ENCODE measurements at regions not wholly inside any gene's neighbourhood (a gene's known extent, or its start where the extent isn't known, plus 50 kb on each side); places are given as distances from the start of the nearest gene placed in this dataset.

DNA sequence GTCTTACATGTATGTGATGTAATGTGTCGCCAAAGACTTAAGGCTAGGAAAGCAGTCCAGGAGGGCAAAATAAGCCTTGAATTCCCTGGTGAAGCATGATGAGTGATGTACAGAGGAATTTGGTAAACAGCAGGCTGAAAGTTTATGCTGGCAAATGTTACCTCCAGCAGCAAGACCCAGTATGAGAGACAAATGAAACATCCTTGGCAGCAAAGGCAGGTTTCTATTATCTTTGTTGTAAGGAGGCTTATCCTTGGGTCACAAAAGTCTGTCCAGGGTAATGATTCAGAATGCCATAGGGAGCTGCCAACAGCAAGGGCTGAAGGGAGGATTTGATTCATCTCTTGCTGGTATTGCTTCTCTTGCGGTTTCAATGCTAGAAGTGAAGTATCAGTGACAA is 75.9 kb upstream of the HTR4 start:
- BruUV-seq (replicated peaks) = no TSS peak
- ChIA-PET POLR2A (no interaction called here), CTCF (ENCODE audit: low intra/inter-chr PET ratio, low total read pairs) (interaction anchor here (1.0 to 2.3 kb wide), 7 partner anchors 287 to 873 kb away, joined by 3 to 30 read pairs (median 11); no protein-coding TSS in a partner anchor)
- H3K79me2 ChIP-seq (ENCODE audit: insufficient read depth, low read length) = no peaks in the 10 kb centered on the region
- H3K9ac ChIP-seq (ENCODE audit: insufficient read depth, low read depth, low read length) = no peak overlapping the region
- H3K4me2 ChIP-seq (ENCODE audit: low read depth, low read length) = no peak overlapping the region
- intact Hi-C loops (cut with micrococcal nuclease; ENCODE audit: unreplicated experiment) (loop anchor here (2.0 to 5.0 kb wide), 3 partner anchors 439 to 783 kb away; no protein-coding TSS in a partner anchor), in situ Hi-C loops (cut with HindIII; ENCODE audit: extremely low pct_ligation_motif_present, low pct_unique_long_range_greater_than_20kb) (loop anchor here (10.0 kb wide), 2 partner anchors 535 to 545 kb away; no protein-coding TSS in a partner anchor)
- H3K9me3 ChIP-seq (ENCODE audit: low read length) = no peaks in the 10 kb centered on the region
- no peaks in the 10 kb centered on the region for H3K36me3 ChIP-seq (replicated peaks in 1 of 2; ENCODE audit: control insufficient read depth in 1 of 2, insufficient read depth in 2 of 2, low read length in 2 of 2)
- no peaks in the 10 kb centered on the region for H3K27me3 ChIP-seq (ENCODE audit: control insufficient read depth in 1 of 2, insufficient read depth in 2 of 2, low read length in 2 of 2)
- H2AFZ ChIP-seq (ENCODE audit: low read length) = no peak overlapping the region
- 47% methylated on average over 2 of the region's 2 CpGs for WGBS (ENCODE audit: low lambda C conversion rate)
- H3K4me3 ChIP-seq (replicated peaks in 1 of 3; ENCODE audit: insufficient read depth in 1 of 3, low read depth in 2 of 3, low read length in 3 of 3) = no peak overlapping the region
- H4K20me1 ChIP-seq (ENCODE audit: insufficient read depth, low read length) = no peaks in the 10 kb centered on the region
- TF ChIP-seq ZNF552 (CRISPR knock-in tag; IDR thresholded peaks at IDR 0.05; ENCODE audit: borderline replicate concordance) (no peak), KAT7 (CRISPR knock-in tag; IDR thresholded peaks at IDR 0.05; ENCODE audit: borderline replicate concordance) (no peak), ASH2L (IDR thresholded peaks at IDR 0.05; ENCODE audit: insufficient read length, low read depth, low read length) (no peak), PHB2 (IDR thresholded peaks at IDR 0.05; ENCODE audit: partially characterized antibody) (no peak), ZNF333 (CRISPR knock-in tag; IDR thresholded peaks at IDR 0.05; ENCODE audit: borderline replicate concordance) (no peak), KMT2A (CRISPR knock-in tag; IDR thresholded peaks at IDR 0.05) (no peak), KLF13 (CRISPR knock-in tag; IDR thresholded peaks at IDR 0.05) (no peak), ZBTB7B (CRISPR knock-in tag; IDR thresholded peaks at IDR 0.05) (no peak), ZNF343 (CRISPR knock-in tag; IDR thresholded peaks at IDR 0.05) (no peak), MYNN (CRISPR knock-in tag; IDR thresholded peaks at IDR 0.05; ENCODE audit: low read depth) (no peak), SMAD1 (CRISPR knock-in tag; IDR thresholded peaks at IDR 0.05; ENCODE audit: borderline replicate concordance, low read depth) (no peak), ATF1 (CRISPR knock-in tag; IDR thresholded peaks at IDR 0.05) (no peak), SIX1 (CRISPR knock-in tag; IDR thresholded peaks at IDR 0.05; ENCODE audit: borderline replicate concordance) (no peak), SMAD9 (CRISPR knock-in tag; IDR thresholded peaks at IDR 0.05) (no peak), U2AF1 (optimal IDR thresholded peaks at IDR 0.05; ENCODE audit: low read depth, low read length) (no peak), ZNF260 (CRISPR knock-in tag; IDR thresholded peaks at IDR 0.05; ENCODE audit: borderline replicate concordance, low read depth) (no peak)
- TF ChIP-seq, protein P1, sequence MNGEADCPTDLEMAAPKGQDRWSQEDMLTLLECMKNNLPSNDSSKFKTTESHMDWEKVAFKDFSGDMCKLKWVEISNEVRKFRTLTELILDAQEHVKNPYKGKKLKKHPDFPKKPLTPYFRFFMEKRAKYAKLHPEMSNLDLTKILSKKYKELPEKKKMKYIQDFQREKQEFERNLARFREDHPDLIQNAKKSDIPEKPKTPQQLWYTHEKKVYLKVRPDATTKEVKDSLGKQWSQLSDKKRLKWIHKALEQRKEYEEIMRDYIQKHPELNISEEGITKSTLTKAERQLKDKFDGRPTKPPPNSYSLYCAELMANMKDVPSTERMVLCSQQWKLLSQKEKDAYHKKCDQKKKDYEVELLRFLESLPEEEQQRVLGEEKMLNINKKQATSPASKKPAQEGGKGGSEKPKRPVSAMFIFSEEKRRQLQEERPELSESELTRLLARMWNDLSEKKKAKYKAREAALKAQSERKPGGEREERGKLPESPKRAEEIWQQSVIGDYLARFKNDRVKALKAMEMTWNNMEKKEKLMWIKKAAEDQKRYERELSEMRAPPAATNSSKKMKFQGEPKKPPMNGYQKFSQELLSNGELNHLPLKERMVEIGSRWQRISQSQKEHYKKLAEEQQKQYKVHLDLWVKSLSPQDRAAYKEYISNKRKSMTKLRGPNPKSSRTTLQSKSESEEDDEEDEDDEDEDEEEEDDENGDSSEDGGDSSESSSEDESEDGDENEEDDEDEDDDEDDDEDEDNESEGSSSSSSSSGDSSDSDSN (CRISPR knock-in tag; IDR thresholded peaks at IDR 0.05) = no peak
- TF ChIP-seq, protein P2, sequence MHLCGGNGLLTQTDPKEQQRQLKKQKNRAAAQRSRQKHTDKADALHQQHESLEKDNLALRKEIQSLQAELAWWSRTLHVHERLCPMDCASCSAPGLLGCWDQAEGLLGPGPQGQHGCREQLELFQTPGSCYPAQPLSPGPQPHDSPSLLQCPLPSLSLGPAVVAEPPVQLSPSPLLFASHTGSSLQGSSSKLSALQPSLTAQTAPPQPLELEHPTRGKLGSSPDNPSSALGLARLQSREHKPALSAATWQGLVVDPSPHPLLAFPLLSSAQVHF (CRISPR knock-in tag; IDR thresholded peaks at IDR 0.05) = no peak
- TF ChIP-seq, protein P3, sequence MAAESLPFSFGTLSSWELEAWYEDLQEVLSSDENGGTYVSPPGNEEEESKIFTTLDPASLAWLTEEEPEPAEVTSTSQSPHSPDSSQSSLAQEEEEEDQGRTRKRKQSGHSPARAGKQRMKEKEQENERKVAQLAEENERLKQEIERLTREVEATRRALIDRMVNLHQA (CRISPR knock-in tag; IDR thresholded peaks at IDR 0.05) = no peak
- no peak for DNase-seq (ENCODE audit: low spot score)
- no peak for FAIRE-seq
- H3K27ac ChIP-seq (ENCODE audit: extremely low read length, insufficient read depth, low read length) = no peak overlapping the region
- ATAC-seq = no peak
- 0 out of 2 replicates have a peak, but pooled peaks cover 4% of the 10 kb centered on the region for H3K4me1 ChIP-seq (ENCODE audit: insufficient read depth, low read length)

Measured in HepG2 (cell line).